HCT116 (cell line): ENCODE measurements at regions not wholly inside any gene's neighbourhood (a gene's known extent, or its start where the extent isn't known, plus 50 kb on each side); places are given as distances from the start of the nearest gene placed in this dataset.

ENCODE experiments used
- ATAC-seq: fragments of 200-7000 bp; cut with Tn5 transposase; 2 replicates; pipeline ENCODE4 v1.9.1; 2020; ENCODE audit warnings: mild to moderate bottlenecking, moderate library complexity
- BruUV-seq: library from RNA; stranded (reverse); fragments of 400-500 nt; replicated peaks from 2 replicates; lab custom pipeline; 2021; lab: Mats Ljungman, UMichigan
- CTCF ChIA-PET: fragments of 300-600 bp; sonication (Branson Sonifier 250); formaldehyde crosslinking; loops from one replicate; lab custom pipeline; 2021; ENCODE audit warnings: antibody characterized with exemption; lab: Charles Lee
- POLR2A ChIA-PET: fragments of 300-600, 350-600 bp; sonication (Branson Sonifier 250); formaldehyde crosslinking; loops from one replicate; lab custom pipeline; 2021; ENCODE audit warnings: antibody characterized with exemption; lab: Charles Lee
- RAD21 ChIA-PET, 2 experiments: fragments of 300-600 bp; sonication (Branson Sonifier 250); formaldehyde crosslinking; loops; one replicate each; lab custom pipeline; 2023; ENCODE audit warnings: low total read pairs in 2 of 2; ENCODE audit not compliant: uncharacterized antibody in 2 of 2, unreplicated experiment in 2 of 2, low non-redundant PET in 1 of 2; lab: Charles Lee
- DNase-seq: peaks from one replicate; pipeline ENCODE4 v3.0.0-alpha.2; 2010; ENCODE audit warnings: low read depth, low spot score
- H2AFZ ChIP-seq: fragments of 200-600 bp; shearing (Covaris generic), sonication (generic); 2 replicates; pipeline ENCODE4 v1.6.1; 2017; ENCODE audit warnings: low read depth, mixed run types, mixed read lengths, antibody characterized with exemption, low read length; ENCODE audit not compliant: poor library complexity, severe bottlenecking
- H3K27ac ChIP-seq: 2 replicates; pipeline ENCODE4 v1.5.1; 2012; ENCODE audit warnings: low read depth, low read length
- H3K27me3 ChIP-seq: fragments of 200-600 bp; sonication (generic); 2 replicates; pipeline ENCODE4 v1.6.1; 2016; ENCODE audit warnings: mixed run types, low read length, mixed read lengths; ENCODE audit not compliant: insufficient read depth
- H3K36me3 ChIP-seq, 2 experiments: fragments of 200-500 bp in 1 of 2; fragments of 200-600 bp in 1 of 2; sonication (Bioruptor generic) in 1 of 2; sonication (generic) in 1 of 2; 2 replicates each; pipeline versions ENCODE4 v1.5.1 to v1.6.1; 2014 to 2016; ENCODE audit warnings: low read length in 2 of 2, inconsistent platforms in 1 of 2, mixed read lengths in 1 of 2, mixed run types in 1 of 2; ENCODE audit not compliant: insufficient read depth in 2 of 2, control insufficient read depth in 1 of 2
- H3K4me1 ChIP-seq, 2 experiments: fragments of 200-600 bp in 1 of 2; sonication (generic) in 1 of 2; 2 replicates each; pipeline versions ENCODE4 v1.5.1 to v1.6.1; 2012 to 2017; ENCODE audit warnings: low read length in 2 of 2, inconsistent platforms in 1 of 2, mild to moderate bottlenecking in 1 of 2, mixed read lengths in 1 of 2, mixed run types in 1 of 2, moderate library complexity in 1 of 2; ENCODE audit not compliant: insufficient read depth in 2 of 2, control insufficient read depth in 1 of 2
- H3K4me2 ChIP-seq: fragments of 200-600 bp; sonication (generic); 2 replicates; pipeline ENCODE4 v1.6.1; 2017; ENCODE audit warnings: mixed run types, low read length, mixed read lengths
- H3K4me3 ChIP-seq, 2 experiments: fragments of 200-600 bp in 1 of 2; sonication (generic) in 1 of 2; replicated peaks in 1 of 2; 2 replicates each; pipeline ENCODE4 v1.5.1; 2011 to 2016; ENCODE audit warnings: low read length in 2 of 2, control low read depth in 1 of 2, low read depth in 1 of 2, mild to moderate bottlenecking in 1 of 2, mixed read lengths in 1 of 2, mixed run types in 1 of 2
- H3K79me2 ChIP-seq: fragments of 200-600 bp; sonication (generic); 2 replicates; pipeline ENCODE4 v1.6.1; 2017; ENCODE audit warnings: mild to moderate bottlenecking, mixed run types, low read length, moderate library complexity, mixed read lengths; ENCODE audit not compliant: insufficient read depth
- H3K9ac ChIP-seq: fragments of 200-600 bp; sonication (generic); 2 replicates; pipeline ENCODE4 v1.6.1; 2016; ENCODE audit warnings: low read length, mixed read lengths
- H3K9me2 ChIP-seq: fragments of 200-600 bp; sonication (generic), shearing (Covaris generic); 2 replicates; pipeline ENCODE4 v1.6.1; 2017; ENCODE audit warnings: mixed run types, mild to moderate bottlenecking, moderate library complexity; ENCODE audit not compliant: insufficient read depth
- H3K9me3 ChIP-seq, 2 experiments: fragments of 200-500 bp in 1 of 2; fragments of 200-600 bp in 1 of 2; sonication (Bioruptor generic) in 1 of 2; sonication (generic) in 1 of 2; 2 replicates each; pipeline ENCODE4 v1.6.1; 2014 to 2017; ENCODE audit warnings: low read length in 2 of 2, mixed read lengths in 2 of 2, inconsistent platforms in 1 of 2, low read depth in 1 of 2, mild to moderate bottlenecking in 1 of 2, mixed run types in 1 of 2, moderate library complexity in 1 of 2; ENCODE audit not compliant: control insufficient read depth in 1 of 2, insufficient read depth in 1 of 2
- H4K20me1 ChIP-seq: fragments of 200-600 bp; sonication (generic), shearing (Covaris generic); 2 replicates; pipeline ENCODE4 v1.6.1; 2017; ENCODE audit warnings: mixed run types, mild to moderate bottlenecking, moderate library complexity; ENCODE audit not compliant: insufficient read depth
- CBX3 ChIP-seq: IDR thresholded peaks from 2 replicates; pipeline ENCODE4 v1.6.1; 2012; ENCODE audit warnings: low read depth
- CEBPB ChIP-seq: IDR thresholded peaks from 2 replicates; pipeline ENCODE4 v1.6.1; 2012; ENCODE audit warnings: low read depth
- EZH2phosphoT487 ChIP-seq: fragments of 200-600 bp; IDR thresholded peaks from 2 replicates; pipeline ENCODE4 v1.6.1; 2018; ENCODE audit warnings: antibody characterized with exemption, borderline replicate concordance
- JUND ChIP-seq: IDR thresholded peaks from 2 replicates; pipeline ENCODE4 v1.6.1; 2012
- POLR2AphosphoS5 ChIP-seq: IDR thresholded peaks from 2 replicates; pipeline ENCODE4 v1.6.1; 2011; ENCODE audit warnings: mild to moderate bottlenecking, low read depth, low read length, moderate library complexity
- RAD21 ChIP-seq: IDR thresholded peaks from 2 replicates; pipeline ENCODE4 v1.6.1; 2012; ENCODE audit warnings: low read depth, mild to moderate bottlenecking
- SRF ChIP-seq: IDR thresholded peaks from 2 replicates; pipeline ENCODE4 v1.6.1; 2012; ENCODE audit warnings: low read depth
- TCF7L2 ChIP-seq: IDR thresholded peaks from 2 replicates; pipeline ENCODE4 v1.7.0; 2011; ENCODE audit warnings: borderline replicate concordance, inconsistent platforms; ENCODE audit not compliant: insufficient read depth, insufficient read length; ENCODE audit errors: extremely low read depth
- YY1 ChIP-seq: IDR thresholded peaks from 2 replicates; pipeline ENCODE4 v1.6.1; 2011; ENCODE audit warnings: low read length, low read depth, moderate library complexity, mild to moderate bottlenecking; ENCODE audit not compliant: insufficient replicate concordance; ENCODE audit errors: extremely low read depth
- ZNF274 ChIP-seq: fragments of 200-500 bp; sonication (Bioruptor generic); IDR thresholded peaks from 2 replicates; pipeline ENCODE4 v1.6.1; 2014; ENCODE audit warnings: mild to moderate bottlenecking, low read depth, low read length, inconsistent platforms
- intact Hi-C: fragments of 100-400 bp; cut with micrococcal nuclease; formaldehyde crosslinking; loops from 2 replicates; pipeline ENCODE4 v1.10.0; 2022

DNA sequence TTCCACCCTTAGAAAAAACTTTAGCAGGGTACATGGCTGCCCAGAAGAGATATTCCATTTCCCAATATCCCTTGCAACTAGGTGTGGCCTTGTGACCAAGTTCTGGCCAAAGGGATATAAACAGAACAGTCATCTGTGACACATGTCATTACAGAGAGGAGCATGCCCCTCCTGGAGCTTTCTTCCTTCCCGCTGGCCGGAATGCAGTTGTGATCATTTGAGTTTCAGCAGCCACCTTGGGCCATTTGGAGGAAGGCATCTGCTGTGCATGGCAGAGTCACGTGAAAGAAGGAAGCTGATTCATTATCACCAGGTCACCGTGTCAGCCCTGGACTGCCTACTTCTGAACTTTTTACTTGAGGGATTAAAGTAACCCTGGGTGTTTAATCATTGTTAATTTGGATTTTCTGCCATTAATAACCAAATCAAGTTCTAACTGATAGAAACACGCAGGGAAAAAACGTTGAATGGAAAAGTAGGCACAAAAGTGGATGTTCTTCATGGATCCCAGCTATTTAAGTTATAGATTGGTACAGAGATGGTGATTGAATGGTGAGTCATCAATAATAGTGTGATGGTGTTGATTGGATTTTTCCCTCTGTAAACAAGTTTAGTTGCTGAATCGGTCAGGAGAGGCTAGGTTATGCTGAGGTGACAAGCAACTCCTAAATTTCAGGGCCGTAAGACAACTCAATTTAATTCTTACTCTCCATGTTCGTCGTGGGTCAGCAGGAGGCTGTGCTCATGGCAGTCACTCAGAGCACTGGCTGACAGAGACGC is 80.7 kb upstream of the CCDC167 start:
- ChIA-PET POLR2A (interaction anchor here (0.7 to 1.2 kb wide), 2 partner anchors 68 to 80 kb away, joined by 3 read pairs; partner anchors contain the start of gene CCDC167), CTCF (interaction anchor here (0.9 to 2.2 kb wide), 4 partner anchors 15 to 112 kb away, joined by 3 to 9 read pairs (median 6); no protein-coding TSS in a partner anchor), RAD21 (no interaction called here)
- Histone ChIP-seq H3K27ac (peak overlapping the region; percentile 52), H4K20me1 (no peaks in the 10 kb centered on the region), H3K9me3 (no peaks in the 10 kb centered on the region), H3K9me2 (no peaks in the 10 kb centered on the region), H3K4me1 (peaks cover 52 to 88% of the 10 kb centered on the region in 2 experiments), H2AFZ (peak overlapping the region; percentile 94), H3K79me2 (no peaks in the 10 kb centered on the region), H3K4me3 (peak overlapping the region in 1 of 2 experiments; percentile 14; a peak in 1 of 4 replicates), H3K36me3 (no peaks in the 10 kb centered on the region), H3K9ac (peak overlapping the region; percentile 46), H3K27me3 (no peaks in the 10 kb centered on the region), H3K4me2 (peak overlapping the region; percentile 47)
- TSS peak; percentile 71 for BruUV-seq
- DNase-seq (peak; percentile 94), ATAC-seq (peak; percentile 60)
- no peak for TF ChIP-seq CBX3
- TF ChIP-seq JUND, result no peak
- peak; percentile 67 for TF ChIP-seq TCF7L2
- no peak for TF ChIP-seq ZNF274
- TF ChIP-seq SRF, result no peak
- no peak for TF ChIP-seq RAD21
- no peak for TF ChIP-seq CEBPB
- 0 out of 2 replicates have a peak, but pooled peaks have one; percentile 53 for TF ChIP-seq POLR2AphosphoS5
- no peak for TF ChIP-seq EZH2phosphoT487
- TF ChIP-seq YY1, result peak; percentile 27
- intact Hi-C loops, result no loop called here
